OCI-LY7 (cell line): ENCODE measurements at regions not wholly inside any gene's neighbourhood (a gene's known extent, or its start where the extent isn't known, plus 50 kb on each side); places are given as distances from the start of the nearest gene placed in this dataset.

Source experiments
- EZH2phosphoT487 ChIP-seq: fragments of 200-600 bp; sonication (generic); IDR thresholded peaks from 2 replicates; pipeline ENCODE4 v1.6.1; 2018; ENCODE audit warnings: low read depth, borderline replicate concordance, mild to moderate bottlenecking, mixed run types, antibody characterized with exemption, low read length, moderate library complexity, mixed read lengths
- TF ChIP-seq, protein P1 (sequence below): fragments of 200-600 bp; sonication (generic); conservative IDR thresholded peaks from 2 replicates; pipeline ENCODE4 v1.5.1; 2014; ENCODE audit warnings: mild to moderate bottlenecking, antibody characterized with exemption, low read length, moderate library complexity, mixed read lengths

DNA sequence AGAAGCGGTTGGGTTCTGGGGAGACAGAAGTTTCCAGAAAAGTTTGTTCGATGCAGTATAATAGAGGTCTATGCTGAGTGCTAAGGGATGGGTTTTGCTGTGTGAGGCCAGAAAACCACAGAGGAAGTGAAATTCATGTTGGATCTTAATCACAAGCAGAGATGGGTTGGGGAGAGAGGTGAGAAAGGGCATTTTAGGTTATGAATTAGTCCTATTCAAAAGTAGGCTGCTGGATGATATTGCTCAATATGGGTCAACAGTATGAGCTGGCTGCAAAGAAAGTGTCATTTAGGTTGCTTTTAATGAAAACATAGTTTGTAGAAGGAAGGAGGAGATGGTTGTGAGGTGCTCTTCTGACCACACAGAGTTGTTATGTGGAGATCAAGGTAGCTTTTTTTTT, 118.8 kb upstream of the LHCGR start:
- TF ChIP-seq, protein P1, sequence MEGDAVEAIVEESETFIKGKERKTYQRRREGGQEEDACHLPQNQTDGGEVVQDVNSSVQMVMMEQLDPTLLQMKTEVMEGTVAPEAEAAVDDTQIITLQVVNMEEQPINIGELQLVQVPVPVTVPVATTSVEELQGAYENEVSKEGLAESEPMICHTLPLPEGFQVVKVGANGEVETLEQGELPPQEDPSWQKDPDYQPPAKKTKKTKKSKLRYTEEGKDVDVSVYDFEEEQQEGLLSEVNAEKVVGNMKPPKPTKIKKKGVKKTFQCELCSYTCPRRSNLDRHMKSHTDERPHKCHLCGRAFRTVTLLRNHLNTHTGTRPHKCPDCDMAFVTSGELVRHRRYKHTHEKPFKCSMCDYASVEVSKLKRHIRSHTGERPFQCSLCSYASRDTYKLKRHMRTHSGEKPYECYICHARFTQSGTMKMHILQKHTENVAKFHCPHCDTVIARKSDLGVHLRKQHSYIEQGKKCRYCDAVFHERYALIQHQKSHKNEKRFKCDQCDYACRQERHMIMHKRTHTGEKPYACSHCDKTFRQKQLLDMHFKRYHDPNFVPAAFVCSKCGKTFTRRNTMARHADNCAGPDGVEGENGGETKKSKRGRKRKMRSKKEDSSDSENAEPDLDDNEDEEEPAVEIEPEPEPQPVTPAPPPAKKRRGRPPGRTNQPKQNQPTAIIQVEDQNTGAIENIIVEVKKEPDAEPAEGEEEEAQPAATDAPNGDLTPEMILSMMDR, result no peak
- TF ChIP-seq EZH2phosphoT487, result no peak
